Left lung (tissue), 4 donors: ENCODE measurements at regions not wholly inside any gene's neighbourhood (a gene's known extent, or its start where the extent isn't known, plus 50 kb on each side); places are given as distances from the start of the nearest gene placed in this dataset.

Experiments
- ATAC-seq: fragments of 200-7000 bp; cut with Tn5 transposase; one replicate; pipeline ENCODE4 v1.9.1; 2020; ENCODE audit warnings: moderate library complexity
- DNase-seq, 4 donors: peaks; one replicate each; pipeline ENCODE4 v3.0.0-alpha.2; 2013 to 2020
- H3K27ac ChIP-seq, 2 donors: fragments of 200-600 bp; sonication (generic) in 1 of 2; one replicate each; pipeline versions ENCODE4 v1.5.0 to v1.8.0; 2020 to 2021
- H3K27me3 ChIP-seq, 2 donors: fragments of 200-600 bp; sonication (generic) in 1 of 2; one replicate each; pipeline versions ENCODE4 v1.5.0 to v1.8.0; 2020 to 2021
- H3K36me3 ChIP-seq, 2 donors: fragments of 200-600 bp; sonication (generic) in 1 of 2; one replicate each; pipeline versions ENCODE4 v1.5.0 to v1.8.0; 2020 to 2021
- H3K4me1 ChIP-seq, 2 donors: fragments of 200-600 bp; one replicate each; pipeline ENCODE4 v1.8.0; 2021
- H3K4me3 ChIP-seq, 2 donors: fragments of 200-600 bp; sonication (generic) in 1 of 2; one replicate each; pipeline versions ENCODE4 v1.5.0 to v1.8.0; 2020 to 2021; ENCODE audit warnings: mild to moderate bottlenecking in 1 of 2
- H3K9me3 ChIP-seq, 2 donors: fragments of 200-600 bp; sonication (generic) in 1 of 2; one replicate each; pipeline versions ENCODE4 v1.5.0 to v1.8.0; 2020 to 2021
- CTCF ChIP-seq, 2 donors: fragments of 200-600 bp; sonication (generic) in 1 of 2; IDR thresholded peaks; one replicate each; pipeline versions ENCODE4 v1.5.0 to v1.8.0; 2021; ENCODE audit warnings: antibody characterized with exemption in 2 of 2
- intact Hi-C, 2 donors: fragments of 100-400 bp; cut with DNase I; formaldehyde crosslinking; loops; one replicate each; pipeline versions ENCODE4 v1.11.2 to v1.14.2; 2022
- donor health status: DM: no; HTN: yes; CAD: no.
- donor health status: DM: no; HTN: no; CAD: no.

DNA sequence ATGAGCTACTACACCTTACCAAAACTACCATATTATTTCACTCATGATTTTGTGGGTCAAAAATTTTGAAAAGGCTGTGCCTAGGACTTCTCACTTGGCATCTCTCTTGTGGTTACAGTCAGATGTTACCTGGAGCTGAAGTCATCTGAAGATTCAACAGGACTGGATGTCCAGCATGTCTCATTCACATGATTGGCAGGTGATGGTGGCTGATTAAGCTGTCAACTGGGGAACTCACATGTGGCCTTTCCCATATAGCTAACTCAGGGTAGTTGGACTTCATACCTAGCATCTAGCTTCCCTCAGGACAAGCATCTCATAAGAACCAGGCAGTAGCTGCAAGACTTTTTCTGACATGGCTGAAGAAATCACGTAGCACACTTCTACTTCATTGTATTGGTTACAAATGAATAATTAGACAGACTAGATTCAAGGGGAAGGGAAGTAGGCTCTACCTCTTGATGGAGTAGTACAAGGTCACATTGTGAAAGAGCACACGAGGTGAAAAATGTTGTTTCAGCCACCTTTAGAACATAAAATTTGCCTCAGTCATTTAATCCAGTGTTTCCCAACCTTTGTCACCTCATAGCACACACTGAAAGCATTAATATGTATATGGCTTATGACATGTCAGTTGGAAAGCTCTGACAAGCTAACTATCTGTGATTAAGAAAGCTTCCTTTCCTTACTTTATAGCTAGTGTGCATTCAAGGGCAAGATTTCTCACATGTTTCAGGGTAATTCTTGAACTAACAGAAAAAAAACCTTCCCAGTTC is 68.0 kb upstream of the PTGFRN start:
- Histone ChIP-seq H3K27ac (no peak overlapping the region), H3K4me3 (no peak overlapping the region), H3K4me1 (no peaks in the 10 kb centered on the region), H3K9me3 (peaks cover 0 to 5% of the 10 kb centered on the region in 2 donors), H3K36me3 (no peaks in the 10 kb centered on the region), H3K27me3 (no peaks in the 10 kb centered on the region)
- no peak for ATAC-seq
- no peak for TF ChIP-seq CTCF (IDR thresholded peaks at IDR 0.05)
- no peak for DNase-seq
- intact Hi-C loops = no loop called here

GRCh38 chr1:116842654-116843053 is 67.1 kb upstream of the PTGFRN start:
- H3K27me3 ChIP-seq = no peaks in the 10 kb centered on the region

DNA sequence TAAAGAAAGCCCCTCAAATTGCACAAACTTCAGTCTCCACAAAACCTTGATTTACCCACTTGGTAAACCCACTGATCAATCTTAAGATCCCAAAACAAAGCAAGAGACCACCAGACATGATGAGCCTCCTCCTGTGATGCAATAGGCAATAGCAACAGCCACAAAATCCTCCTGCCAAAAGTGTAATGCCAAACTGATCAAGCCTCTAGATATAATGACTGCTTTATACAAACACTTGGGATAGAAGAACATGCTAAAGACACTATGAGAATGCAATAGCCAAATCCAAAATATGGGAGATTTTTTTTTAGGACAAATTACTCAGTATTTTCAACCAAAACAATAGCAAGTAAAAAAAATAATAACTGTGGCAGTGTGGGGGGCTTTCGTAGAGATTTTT is 64.9 kb upstream of the PTGFRN start:
- TF ChIP-seq CTCF (IDR thresholded peaks at IDR 0.05) = no peak
- Histone ChIP-seq H3K4me1 (no peaks in the 10 kb centered on the region), H3K27me3 (no peaks in the 10 kb centered on the region)

More at GRCh38 chr1:116842654-116843053, 67.1 kb upstream of the PTGFRN start:
- no peak for TF ChIP-seq CTCF (IDR thresholded peaks at IDR 0.05)
- intact Hi-C loops = no loop called here
- Histone ChIP-seq H3K9me3 (peaks cover 0 to 3% of the 10 kb centered on the region in 2 donors), H3K27ac (no peak overlapping the region), H3K4me3 (no peak overlapping the region), H3K36me3 (no peaks in the 10 kb centered on the region), H3K4me1 (no peaks in the 10 kb centered on the region)
- DNase-seq (no peak), ATAC-seq (no peak)

DNA sequence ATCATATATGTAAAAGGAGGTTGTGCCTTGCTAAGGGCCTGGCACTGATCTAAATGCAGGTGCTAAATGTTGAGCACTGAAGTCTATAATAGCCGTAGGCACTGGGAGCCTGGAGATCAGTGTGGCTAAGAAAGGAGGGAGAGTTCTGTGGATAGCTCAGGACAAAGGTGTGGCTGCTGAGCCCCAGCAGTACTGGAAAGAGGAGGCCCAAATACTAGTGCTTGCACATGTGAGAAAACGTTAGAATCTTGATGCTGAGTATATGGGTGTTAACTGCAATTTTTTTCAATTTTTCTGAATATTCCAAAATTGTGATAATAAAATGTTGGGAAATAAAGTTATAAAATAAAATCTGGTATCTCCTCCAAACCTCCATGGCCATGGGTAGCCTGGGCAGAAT is 62.5 kb upstream of the PTGFRN start:
- no peak for TF ChIP-seq CTCF (IDR thresholded peaks at IDR 0.05)
- Histone ChIP-seq H3K9me3 (no peaks in the 10 kb centered on the region), H3K27ac (no peak overlapping the region), H3K4me3 (no peak overlapping the region), H3K27me3 (no peaks in the 10 kb centered on the region), H3K36me3 (no peaks in the 10 kb centered on the region), H3K4me1 (no peaks in the 10 kb centered on the region)
- intact Hi-C loops = no loop called here
- DNase-seq (no peak), ATAC-seq (no peak)

More for the DNA sequence above, 64.9 kb upstream of the PTGFRN start:
- H3K36me3 ChIP-seq = no peaks in the 10 kb centered on the region
- DNase-seq (no peak), ATAC-seq (no peak)
- intact Hi-C loops = no loop called here
- no peak overlapping the region for H3K4me3 ChIP-seq
- H3K27ac ChIP-seq = no peak overlapping the region
- no peaks in the 10 kb centered on the region for H3K9me3 ChIP-seq

DNA sequence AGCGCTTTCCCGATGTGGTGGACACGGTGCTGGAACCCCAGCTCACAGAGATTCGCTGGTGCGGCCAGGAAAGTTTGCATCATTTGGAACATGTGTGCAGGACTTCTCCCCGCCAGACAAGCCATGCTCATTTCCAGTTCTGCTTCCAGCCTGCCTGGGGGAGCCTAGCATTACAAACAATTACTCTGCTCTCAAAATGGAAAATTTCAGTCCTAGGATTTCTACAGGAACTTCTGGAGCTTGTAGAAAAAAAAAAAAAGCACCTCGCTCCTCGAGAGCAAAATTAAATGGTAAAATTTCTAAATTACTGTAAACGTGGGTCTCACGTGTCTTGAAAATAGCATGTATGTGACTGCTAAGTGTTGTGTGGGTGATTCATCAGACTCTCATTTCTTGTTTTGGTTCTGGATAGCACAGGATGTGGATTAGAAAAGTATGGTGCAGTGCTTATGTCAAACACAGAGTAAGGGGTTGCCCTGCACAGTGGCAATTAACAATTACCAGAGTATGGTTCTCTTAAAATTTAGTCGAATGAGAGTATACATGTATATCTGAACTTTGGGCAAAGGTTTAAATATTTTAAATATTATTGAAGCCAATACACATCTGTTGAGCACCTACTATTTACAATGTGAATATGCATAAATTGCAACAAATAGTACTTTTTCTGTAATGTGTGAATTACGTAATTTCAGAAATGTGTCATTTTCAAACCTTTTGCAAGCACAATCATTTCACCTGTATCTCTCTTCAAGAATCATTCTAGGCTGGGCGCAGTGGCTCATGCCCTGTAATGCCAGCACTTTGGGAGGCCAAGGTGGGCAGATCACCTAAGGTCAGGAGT is 61.8 kb upstream of the PTGFRN start:
- ATAC-seq = peak; percentile 67
- H3K4me3 ChIP-seq = no peak overlapping the region
- H3K9me3 ChIP-seq = no peaks in the 10 kb centered on the region
- peak in 1 of 4 donors; percentile 41 for DNase-seq
- intact Hi-C loops = no loop called here
- TF ChIP-seq CTCF (IDR thresholded peaks at IDR 0.05) = no peak
- H3K4me1 ChIP-seq = no peaks in the 10 kb centered on the region
- H3K27me3 ChIP-seq = no peaks in the 10 kb centered on the region
- H3K36me3 ChIP-seq = no peaks in the 10 kb centered on the region
- no peak overlapping the region for H3K27ac ChIP-seq
